ENCODE measurements at regions not wholly inside any gene's neighbourhood (a gene's known extent, or its start where the extent isn't known, plus 50 kb on each side); places are given as distances from the start of the nearest gene placed in this dataset.
A peak's percentile ranks its signal among the peaks of the same experiment; 100 is the strongest.
"Not testable (repeated sequence)": the region's sequence is repeated elsewhere in the genome, so short reads cannot be mapped to it uniquely, and the experiment has no call there.

DNA sequence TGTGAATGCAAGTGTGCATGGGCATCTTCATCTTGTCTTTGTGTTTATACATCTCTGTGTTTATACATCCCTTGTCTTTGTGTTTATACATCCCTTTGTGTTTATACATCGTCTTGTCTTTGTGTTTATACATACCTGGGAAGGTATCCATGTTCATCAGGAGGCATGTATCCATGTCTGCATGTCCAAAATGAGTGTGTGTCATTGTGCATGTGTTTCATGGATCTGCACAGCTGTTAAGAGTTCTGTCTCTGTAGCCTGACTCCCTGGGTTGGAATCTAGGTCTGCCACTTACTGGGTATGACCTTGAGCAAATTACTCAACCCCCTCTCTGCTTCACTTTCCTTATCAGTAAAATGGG is 50.1 kb upstream of the SIRPA start:
- POLR2A ChIA-PET = no interaction called here
- Histone ChIP-seq H3K9me3 (ENCODE audit: control extremely low read depth in 1 of 5, control insufficient read depth in 4 of 5, insufficient read depth in 2 of 5, low read depth in 1 of 5, low read length in 4 of 5) (peaks cover 0 to 5% (median 0%) of the 10 kb centered on the region in 5 experiments), H3K36me3 (ENCODE audit: control insufficient read depth in 4 of 4, insufficient read depth in 4 of 4, low read length in 3 of 4) (no peaks in the 10 kb centered on the region), H3K4me3 (ENCODE audit: control insufficient read depth in 1 of 7, extremely low read depth in 1 of 7, insufficient read depth in 4 of 7, low read depth in 2 of 7, low read length in 6 of 7) (no peak overlapping the region), H3K27ac (ENCODE audit: insufficient read depth in 1 of 2, low read depth in 1 of 2, low read length in 2 of 2, poor library complexity in 1 of 2, severe bottlenecking in 2 of 2) (no peak overlapping the region), H3K27me3 (replicated peaks in 2 of 5; ENCODE audit: control insufficient read depth in 4 of 5, insufficient read depth in 5 of 5, low read length in 4 of 5) (no peaks in the 10 kb centered on the region), H3K4me1 (ENCODE audit: control extremely low read depth in 1 of 4, control insufficient read depth in 4 of 4, insufficient read depth in 4 of 4, low read length in 3 of 4) (peaks cover 5 to 34% (median 13%) of the 10 kb centered on the region in 4 experiments)
- CTCF ChIA-PET = no interaction called here
- no peak for DNase-seq
- WGBS (ENCODE audit: insufficient coverage) = 83% methylated on average over 1 of the region's 1 CpG

- no peaks in the 10 kb centered on the region for H3K27me3 ChIP-seq (replicated peaks in 2 of 5; ENCODE audit: control insufficient read depth in 4 of 5, insufficient read depth in 5 of 5, low read length in 4 of 5)
- WGBS (ENCODE audit: insufficient coverage) = 17% methylated on average over 10 of the region's 10 CpGs
- H3K36me3 ChIP-seq (ENCODE audit: control insufficient read depth in 4 of 4, insufficient read depth in 4 of 4, low read length in 3 of 4) = no peaks in the 10 kb centered on the region
- peak; percentile 31 to 87 (median 81) for DNase-seq
- H3K27ac ChIP-seq (ENCODE audit: insufficient read depth in 1 of 2, low read depth in 1 of 2, low read length in 2 of 2, poor library complexity in 1 of 2, severe bottlenecking in 2 of 2) = no peak overlapping the region
- H3K4me3 ChIP-seq (ENCODE audit: control insufficient read depth in 1 of 7, extremely low read depth in 1 of 7, insufficient read depth in 4 of 7, low read depth in 2 of 7, low read length in 6 of 7) = no peak overlapping the region
- peaks cover 0 to 5% (median 0%) of the 10 kb centered on the region in 5 experiments for H3K9me3 ChIP-seq (ENCODE audit: control extremely low read depth in 1 of 5, control insufficient read depth in 4 of 5, insufficient read depth in 2 of 5, low read depth in 1 of 5, low read length in 4 of 5)
- ChIA-PET CTCF (interaction anchor here (1.5 kb wide), 1 partner anchor 43 kb away, joined by 3 read pairs; no protein-coding TSS in a partner anchor), POLR2A (no interaction called here)
- peaks cover 5 to 34% (median 11%) of the 10 kb centered on the region in 4 experiments for H3K4me1 ChIP-seq (ENCODE audit: control extremely low read depth in 1 of 4, control insufficient read depth in 4 of 4, insufficient read depth in 4 of 4, low read length in 3 of 4)
These were observed 50.7 kb upstream of the SIRPA start for GRCh38 chr20:1844325-1845162.

- ChIA-PET POLR2A (no interaction called here), CTCF (interaction anchor here (1.9 kb wide), 1 partner anchor 10 kb away, joined by 5 read pairs; no protein-coding TSS in a partner anchor)
- Histone ChIP-seq H3K36me3 (ENCODE audit: control insufficient read depth in 4 of 4, insufficient read depth in 4 of 4, low read length in 3 of 4) (no peaks in the 10 kb centered on the region), H3K4me3 (ENCODE audit: control insufficient read depth in 1 of 7, extremely low read depth in 1 of 7, insufficient read depth in 4 of 7, low read depth in 2 of 7, low read length in 6 of 7) (no peak overlapping the region), H3K9me3 (ENCODE audit: control extremely low read depth in 1 of 5, control insufficient read depth in 4 of 5, insufficient read depth in 2 of 5, low read depth in 1 of 5, low read length in 4 of 5) (peaks cover 0 to 5% (median 0%) of the 10 kb centered on the region in 5 experiments), H3K4me1 (ENCODE audit: control extremely low read depth in 1 of 4, control insufficient read depth in 4 of 4, insufficient read depth in 4 of 4, low read length in 3 of 4) (peaks cover 5 to 34% (median 11%) of the 10 kb centered on the region in 4 experiments), H3K27ac (ENCODE audit: insufficient read depth in 1 of 2, low read depth in 1 of 2, low read length in 2 of 2, poor library complexity in 1 of 2, severe bottlenecking in 2 of 2) (no peak overlapping the region), H3K27me3 (replicated peaks in 2 of 5; ENCODE audit: control insufficient read depth in 4 of 5, insufficient read depth in 5 of 5, low read length in 4 of 5) (no peaks in the 10 kb centered on the region)
- WGBS (ENCODE audit: insufficient coverage) = 100% methylated on average over 3 of the region's 7 CpGs
- no peak for DNase-seq
These were observed 52.9 kb upstream of the SIRPA start for GRCh38 chr20:1842281-1842680.

- Histone ChIP-seq H3K27me3 (replicated peaks in 2 of 5; ENCODE audit: control insufficient read depth in 4 of 5, insufficient read depth in 5 of 5, low read length in 4 of 5) (no peaks in the 10 kb centered on the region), H3K36me3 (ENCODE audit: control insufficient read depth in 4 of 4, insufficient read depth in 4 of 4, low read length in 3 of 4) (no peaks in the 10 kb centered on the region), H3K27ac (ENCODE audit: insufficient read depth in 1 of 2, low read depth in 1 of 2, low read length in 2 of 2, poor library complexity in 1 of 2, severe bottlenecking in 2 of 2) (no peak overlapping the region), H3K4me3 (ENCODE audit: control insufficient read depth in 1 of 7, extremely low read depth in 1 of 7, insufficient read depth in 4 of 7, low read depth in 2 of 7, low read length in 6 of 7) (no peak overlapping the region), H3K4me1 (ENCODE audit: control extremely low read depth in 1 of 4, control insufficient read depth in 4 of 4, insufficient read depth in 4 of 4, low read length in 3 of 4) (peaks cover 5 to 34% (median 11%) of the 10 kb centered on the region in 4 experiments), H3K9me3 (ENCODE audit: control extremely low read depth in 1 of 5, control insufficient read depth in 4 of 5, insufficient read depth in 2 of 5, low read depth in 1 of 5, low read length in 4 of 5) (no peaks in the 10 kb centered on the region)
- no peak for DNase-seq
- CTCF ChIA-PET = interaction anchor here (1.9 kb wide), 1 partner anchor 10 kb away, joined by 5 read pairs; no protein-coding TSS in a partner anchor
- POLR2A ChIA-PET = no interaction called here
- WGBS (ENCODE audit: insufficient coverage) = 88% methylated on average over 5 of the region's 6 CpGs
These were observed 53.6 kb upstream of the SIRPA start for GRCh38 chr20:1841554-1842140.

DNA sequence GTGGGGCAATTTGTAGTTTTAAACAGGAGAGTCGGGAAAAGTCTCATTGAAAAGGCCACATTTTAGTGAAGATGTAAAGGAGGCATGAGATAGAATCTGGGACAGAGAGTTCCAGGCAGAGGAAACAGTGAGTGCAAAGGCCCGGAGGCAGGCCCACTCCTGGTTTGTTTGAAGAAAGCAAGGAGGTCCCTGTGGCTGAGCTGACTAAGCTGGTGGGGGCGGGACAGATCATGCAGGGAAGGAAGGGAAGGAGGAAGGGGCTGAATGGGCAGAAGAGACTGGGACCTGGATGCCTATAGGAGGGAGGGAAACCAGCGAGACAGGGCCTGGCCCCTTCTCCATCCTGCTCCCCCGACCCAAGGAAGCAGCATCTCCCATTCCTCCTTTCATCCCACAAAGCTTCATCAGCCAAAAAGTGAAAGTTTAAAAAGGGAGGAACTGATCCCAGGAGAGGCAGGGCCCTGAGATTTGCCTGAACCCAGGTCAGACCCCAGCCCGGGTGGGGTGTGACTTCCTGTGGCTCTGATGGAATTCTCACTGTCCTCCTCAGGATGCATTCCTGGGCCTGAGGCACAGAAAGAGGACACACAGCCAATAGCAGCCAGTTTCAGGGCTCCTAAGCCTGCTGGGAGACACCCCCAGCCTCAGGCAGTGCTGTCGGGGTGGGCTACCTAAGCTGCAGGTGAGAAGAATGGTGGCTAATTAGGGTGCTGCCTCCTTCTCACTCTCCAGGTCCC is 54.2 kb upstream of the SIRPA start:
- peaks cover 5 to 34% (median 11%) of the 10 kb centered on the region in 4 experiments for H3K4me1 ChIP-seq (ENCODE audit: control extremely low read depth in 1 of 4, control insufficient read depth in 4 of 4, insufficient read depth in 4 of 4, low read length in 3 of 4)
- H3K36me3 ChIP-seq (ENCODE audit: control insufficient read depth in 4 of 4, insufficient read depth in 4 of 4, low read length in 3 of 4) = no peaks in the 10 kb centered on the region
- POLR2A ChIA-PET = no interaction called here
- no peak overlapping the region for H3K27ac ChIP-seq (ENCODE audit: insufficient read depth in 1 of 2, low read depth in 1 of 2, low read length in 2 of 2, poor library complexity in 1 of 2, severe bottlenecking in 2 of 2)
- DNase-seq = no peak
- no peak overlapping the region for H3K4me3 ChIP-seq (ENCODE audit: control insufficient read depth in 1 of 7, extremely low read depth in 1 of 7, insufficient read depth in 4 of 7, low read depth in 2 of 7, low read length in 6 of 7)
- H3K27me3 ChIP-seq (replicated peaks in 2 of 5; ENCODE audit: control insufficient read depth in 4 of 5, insufficient read depth in 5 of 5, low read length in 4 of 5) = no peaks in the 10 kb centered on the region
- H3K9me3 ChIP-seq (ENCODE audit: control extremely low read depth in 1 of 5, control insufficient read depth in 4 of 5, insufficient read depth in 2 of 5, low read depth in 1 of 5, low read length in 4 of 5) = no peaks in the 10 kb centered on the region
- CTCF ChIA-PET = interaction anchor here (1.3 kb wide), 1 partner anchor 7 kb away, joined by 3 read pairs; no protein-coding TSS in a partner anchor
- WGBS (ENCODE audit: insufficient coverage) = 83% methylated on average over 4 of the region's 7 CpGs

- H3K9me3 ChIP-seq (ENCODE audit: control extremely low read depth in 1 of 5, control insufficient read depth in 4 of 5, insufficient read depth in 2 of 5, low read depth in 1 of 5, low read length in 4 of 5); H3K27ac ChIP-seq (ENCODE audit: insufficient read depth in 1 of 2, low read depth in 1 of 2, low read length in 2 of 2, poor library complexity in 1 of 2, severe bottlenecking in 2 of 2); H3K4me3 ChIP-seq (ENCODE audit: control insufficient read depth in 1 of 7, extremely low read depth in 1 of 7, insufficient read depth in 4 of 7, low read depth in 2 of 7, low read length in 6 of 7); DNase-seq; H3K36me3 ChIP-seq (ENCODE audit: control insufficient read depth in 4 of 4, insufficient read depth in 4 of 4, low read length in 3 of 4); H3K27me3 ChIP-seq (replicated peaks in 2 of 5; ENCODE audit: control insufficient read depth in 4 of 5, insufficient read depth in 5 of 5, low read length in 4 of 5): not testable (repeated sequence)
- ChIA-PET POLR2A (interaction anchor here (0.7 to 1.1 kb wide), 2 partner anchors 9 to 11 kb away, joined by 3 to 6 read pairs; no protein-coding TSS in a partner anchor), CTCF (interaction anchor here (1.0 to 1.3 kb wide), 2 partner anchors 8 to 13 kb away, joined by 3 to 4 read pairs; no protein-coding TSS in a partner anchor)
- WGBS (ENCODE audit: insufficient coverage) = 92% methylated on average over 12 of the region's 23 CpGs
- H3K4me1 ChIP-seq (ENCODE audit: control extremely low read depth in 1 of 4, control insufficient read depth in 4 of 4, insufficient read depth in 4 of 4, low read length in 3 of 4) = peaks cover 2 to 22% (median 4%) of the 10 kb centered on the region in 4 experiments
These were observed 55.6 kb upstream of the SIRPA start for GRCh38 chr20:1839376-1840317.
